PFSK-1 (cell line): ENCODE measurements at regions not wholly inside any gene's neighbourhood (a gene's known extent, or its start where the extent isn't known, plus 50 kb on each side); places are given as distances from the start of the nearest gene placed in this dataset.

Source experiments
- FOXP2 ChIP-seq: optimal IDR thresholded peaks from 2 replicates; pipeline ENCODE3; 2011; ENCODE audit warnings: borderline replicate concordance, control low read depth, inconsistent platforms; ENCODE audit not compliant: insufficient read depth; ENCODE audit errors: extremely low read length, extremely low read depth
- POLR2AphosphoS5 ChIP-seq: IDR thresholded peaks from 2 replicates; pipeline ENCODE4 v1.6.1; 2012; ENCODE audit warnings: low read depth, mild to moderate bottlenecking, control low read depth, low read length, moderate library complexity
- REST ChIP-seq, 2 experiments: IDR thresholded peaks; 2 replicates each; pipeline versions ENCODE4 v1.6.1 to v1.8.0; 2011 to 2012; ENCODE audit warnings: low read depth in 2 of 2, low read length in 2 of 2, control low read depth in 1 of 2, inconsistent platforms in 1 of 2, mild to moderate bottlenecking in 1 of 2, moderate library complexity in 1 of 2; ENCODE audit not compliant: insufficient read depth in 1 of 2
- SIN3A ChIP-seq: IDR thresholded peaks from 2 replicates; pipeline ENCODE4 v1.6.1; 2012; ENCODE audit warnings: mild to moderate bottlenecking, low read length, moderate library complexity, borderline replicate concordance; ENCODE audit not compliant: insufficient read depth
- TAF1 ChIP-seq: IDR thresholded peaks from 2 replicates; pipeline ENCODE4 v1.6.1; 2012; ENCODE audit warnings: low read length, control low read depth, borderline replicate concordance; ENCODE audit not compliant: insufficient read depth

- TF ChIP-seq REST (IDR thresholded peaks at IDR 0.05; ENCODE audit: insufficient read depth in 1 of 2, low read depth in 2 of 2, low read length in 2 of 2) (no peak), POLR2AphosphoS5 (no peak), SIN3A (no peak), TAF1 (no peak), FOXP2 (no peak)
Observed at GRCh38 chr9:134217431-134218210, 53.3 kb upstream of the RNU6ATAC start.
